Neural cell (in vitro differentiated cells): ENCODE measurements at regions not wholly inside any gene's neighbourhood (a gene's known extent, or its start where the extent isn't known, plus 50 kb on each side); places are given as distances from the start of the nearest gene placed in this dataset.
A peak's percentile ranks its signal among the peaks of the same experiment; 100 is the strongest.

ENCODE experiments used
- H2AFZ ChIP-seq: fragments of 200-600, 300-800 bp; sonication (generic), shearing (Covaris generic); 2 replicates; pipeline ENCODE4 v1.6.0; 2014; ENCODE audit warnings: low read depth, mild to moderate bottlenecking, antibody characterized with exemption, low read length, moderate library complexity
- H3F3A ChIP-seq: fragments of 200-600 bp; shearing (Covaris generic); 2 replicates; pipeline ENCODE4 v1.6.1; 2016; ENCODE audit warnings: mild to moderate bottlenecking, moderate library complexity, mixed read lengths, antibody characterized with exemption, low read length; ENCODE audit not compliant: insufficient read depth, poor library complexity, severe bottlenecking
- H3K27ac ChIP-seq: fragments of 200-600, 300-800 bp; sonication (generic), shearing (Covaris generic); 2 replicates; pipeline ENCODE4 v1.5.1; 2014; ENCODE audit warnings: mild to moderate bottlenecking, low read length, moderate library complexity
- H3K27me3 ChIP-seq: fragments of 300-800, 200-600 bp; sonication (generic), shearing (Covaris generic); 2 replicates; pipeline ENCODE4 v1.6.0; 2014; ENCODE audit warnings: mild to moderate bottlenecking, low read depth, low read length, moderate library complexity; ENCODE audit not compliant: insufficient read depth
- H3K36me3 ChIP-seq: fragments of 300-800, 200-600 bp; sonication (generic), shearing (Covaris generic); 2 replicates; pipeline ENCODE4 v1.5.1; 2014; ENCODE audit warnings: mild to moderate bottlenecking, antibody characterized with exemption, low read length, moderate library complexity; ENCODE audit not compliant: insufficient read depth
- H3K4me2 ChIP-seq: fragments of 300-800, 200-600 bp; sonication (generic), shearing (Covaris generic); 2 replicates; pipeline ENCODE4 v1.6.0; 2014; ENCODE audit warnings: mild to moderate bottlenecking, low read length
- H3K4me3 ChIP-seq: fragments of 300-800, 200-600 bp; sonication (generic), shearing (Covaris generic); 2 replicates; pipeline ENCODE4 v1.5.1; 2014; ENCODE audit warnings: mild to moderate bottlenecking, low read length, moderate library complexity
- H3K79me2 ChIP-seq: fragments of 200-600 bp; shearing (Covaris generic); replicated peaks from 2 replicates; pipeline ENCODE4 v1.6.0; 2014; ENCODE audit warnings: mild to moderate bottlenecking, low read length, moderate library complexity; ENCODE audit not compliant: insufficient read depth
- H3K9ac ChIP-seq: fragments of 300-800, 200-600 bp; sonication (generic), shearing (Covaris generic); 2 replicates; pipeline ENCODE4 v1.6.1; 2016; ENCODE audit warnings: mild to moderate bottlenecking, low read length, mixed read lengths
- H3K9me2 ChIP-seq: fragments of 200-600 bp; shearing (Covaris generic); 2 replicates; pipeline ENCODE4 v1.6.1; 2016; ENCODE audit warnings: mild to moderate bottlenecking, low read length, mixed read lengths; ENCODE audit not compliant: insufficient read depth
- H3K9me3 ChIP-seq: fragments of 200-600, 300-800 bp; sonication (generic), shearing (Covaris generic); 2 replicates; pipeline ENCODE4 v1.6.1; 2016; ENCODE audit warnings: mild to moderate bottlenecking, mixed run types, low read length, moderate library complexity, mixed read lengths
- H4K20me1 ChIP-seq: fragments of 200-600 bp; shearing (Covaris generic); 2 replicates; pipeline ENCODE4 v1.6.1; 2016; ENCODE audit warnings: mild to moderate bottlenecking, mixed run types; ENCODE audit not compliant: insufficient read depth
- EP300 ChIP-seq: fragments of 450-650 bp; conservative IDR thresholded peaks from 2 replicates; pipeline ENCODE4 v1.6.1; 2014; ENCODE audit warnings: antibody characterized with exemption, mild to moderate bottlenecking, moderate library complexity; ENCODE audit not compliant: poor library complexity, severe bottlenecking
- EZH2 ChIP-seq: fragments of 200-600, 300-800 bp; shearing (Covaris generic), sonication (generic); IDR thresholded peaks from 2 replicates; pipeline ENCODE4 v1.6.1; 2014; ENCODE audit warnings: antibody characterized with exemption, low read length, borderline replicate concordance, mild to moderate bottlenecking; ENCODE audit not compliant: insufficient read depth, poor library complexity, severe bottlenecking
- MXI1 ChIP-seq: fragments of 450-650 bp; conservative IDR thresholded peaks from 2 replicates; pipeline ENCODE4 v1.6.1; 2014; ENCODE audit warnings: antibody characterized with exemption, mild to moderate bottlenecking; ENCODE audit not compliant: poor library complexity, severe bottlenecking
- POLR2AphosphoS5 ChIP-seq: IDR thresholded peaks from 2 replicates; pipeline ENCODE4 v1.6.1; 2012
- RAD21 ChIP-seq: fragments of 450-650 bp; conservative IDR thresholded peaks from 2 replicates; pipeline ENCODE4 v1.6.1; 2014; ENCODE audit warnings: antibody characterized with exemption, mild to moderate bottlenecking, moderate library complexity
- SMC3 ChIP-seq: fragments of 450-650 bp; conservative IDR thresholded peaks from 2 replicates; pipeline ENCODE4 v1.6.1; 2014; ENCODE audit warnings: antibody characterized with exemption, mild to moderate bottlenecking, moderate library complexity; ENCODE audit not compliant: poor library complexity
- TAF1 ChIP-seq: IDR thresholded peaks from 2 replicates; pipeline ENCODE4 v1.6.1; 2012; ENCODE audit warnings: low read depth
- TF ChIP-seq, protein P1 (sequence below): fragments of 450-650 bp; IDR thresholded peaks from 2 replicates; pipeline ENCODE4 v1.5.1; 2014; ENCODE audit warnings: antibody characterized with exemption, mild to moderate bottlenecking, moderate library complexity; ENCODE audit not compliant: poor library complexity, severe bottlenecking
- TF ChIP-seq, protein P2 (sequence below): IDR thresholded peaks from 2 replicates; pipeline ENCODE4 v1.6.1; 2012; ENCODE audit warnings: borderline replicate concordance

DNA sequence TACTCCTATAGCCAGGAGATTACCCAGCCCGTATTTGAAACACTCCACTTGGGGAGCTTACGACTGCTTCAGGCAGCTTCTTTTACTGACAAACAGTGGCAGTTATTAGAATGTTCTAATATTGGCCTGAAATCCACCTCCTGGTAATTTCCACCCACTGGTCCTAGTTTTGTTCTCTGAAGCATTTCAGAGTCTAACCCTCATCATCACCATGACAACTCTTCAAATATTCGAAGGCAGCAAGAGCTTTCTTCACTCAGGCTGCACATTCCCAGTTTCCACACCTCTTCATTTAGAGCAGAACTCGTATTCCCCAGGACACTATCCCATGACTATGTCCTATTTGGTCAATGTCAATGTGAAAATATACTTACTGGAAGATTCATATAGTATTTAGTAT lies 325.6 kb downstream of the UBE3D start:
- peak overlapping the region; percentile 33 for H3K4me2 ChIP-seq
- H3K9me2 ChIP-seq = no peaks in the 10 kb centered on the region
- no peak overlapping the region for H3K9ac ChIP-seq
- no peaks in the 10 kb centered on the region for H4K20me1 ChIP-seq
- H3K27ac ChIP-seq = no peak overlapping the region
- no peaks in the 10 kb centered on the region for H3K36me3 ChIP-seq
- no peaks in the 10 kb centered on the region for H3K27me3 ChIP-seq
- no peak overlapping the region for H3K4me3 ChIP-seq
- no peak for TF ChIP-seq MXI1
- no peaks in the 10 kb centered on the region for H3K79me2 ChIP-seq
- H3F3A ChIP-seq = peaks cover 4% of the 10 kb centered on the region
- no peaks in the 10 kb centered on the region for H3K9me3 ChIP-seq
- H2AFZ ChIP-seq = no peak overlapping the region

DNA sequence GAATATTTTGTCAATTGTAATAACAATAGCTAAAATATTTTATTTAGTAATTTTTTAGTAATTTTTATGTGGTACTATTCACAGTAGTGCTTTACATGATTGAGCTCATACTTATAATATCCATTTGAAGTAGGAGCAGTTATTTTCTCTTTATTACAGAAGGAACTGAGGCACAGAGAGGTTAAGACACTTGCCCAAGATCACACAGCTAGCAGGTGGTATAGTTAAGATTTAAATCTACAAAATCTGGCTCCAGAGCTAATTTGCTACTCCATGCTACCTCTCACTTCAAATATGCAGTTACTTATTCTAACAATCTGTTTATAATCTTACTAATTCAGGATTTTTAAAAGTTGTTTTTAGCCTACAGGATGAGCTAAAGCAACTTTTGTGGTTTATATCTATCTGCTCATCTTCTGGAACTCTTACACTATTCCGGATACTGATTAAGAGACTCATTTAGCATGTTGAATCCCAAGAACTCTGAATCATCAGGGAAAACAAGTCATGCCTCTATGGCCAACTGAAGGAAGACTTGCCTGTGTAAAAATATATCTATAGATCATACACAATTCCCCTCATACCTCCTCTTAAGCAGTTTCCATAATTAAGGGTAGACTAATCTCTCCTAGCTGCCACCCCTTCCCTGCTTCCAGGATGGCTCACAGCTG lies 324.2 kb downstream of the UBE3D start:
- Histone ChIP-seq H3F3A (peaks cover 4% of the 10 kb centered on the region), H3K9ac (no peak overlapping the region), H4K20me1 (no peaks in the 10 kb centered on the region), H3K4me2 (no peak overlapping the region), H3K4me3 (no peak overlapping the region), H3K79me2 (no peaks in the 10 kb centered on the region), H3K9me3 (no peaks in the 10 kb centered on the region), H3K27ac (no peak overlapping the region), H2AFZ (no peak overlapping the region), H3K9me2 (no peaks in the 10 kb centered on the region), H3K36me3 (no peaks in the 10 kb centered on the region), H3K27me3 (no peaks in the 10 kb centered on the region)
- no peak for TF ChIP-seq RAD21
- no peak for TF ChIP-seq EP300
- TF ChIP-seq POLR2AphosphoS5 = no peak
- TF ChIP-seq MXI1 = no peak
- no peak for TF ChIP-seq EZH2
- TF ChIP-seq TAF1 = no peak
- TF ChIP-seq, protein P1, sequence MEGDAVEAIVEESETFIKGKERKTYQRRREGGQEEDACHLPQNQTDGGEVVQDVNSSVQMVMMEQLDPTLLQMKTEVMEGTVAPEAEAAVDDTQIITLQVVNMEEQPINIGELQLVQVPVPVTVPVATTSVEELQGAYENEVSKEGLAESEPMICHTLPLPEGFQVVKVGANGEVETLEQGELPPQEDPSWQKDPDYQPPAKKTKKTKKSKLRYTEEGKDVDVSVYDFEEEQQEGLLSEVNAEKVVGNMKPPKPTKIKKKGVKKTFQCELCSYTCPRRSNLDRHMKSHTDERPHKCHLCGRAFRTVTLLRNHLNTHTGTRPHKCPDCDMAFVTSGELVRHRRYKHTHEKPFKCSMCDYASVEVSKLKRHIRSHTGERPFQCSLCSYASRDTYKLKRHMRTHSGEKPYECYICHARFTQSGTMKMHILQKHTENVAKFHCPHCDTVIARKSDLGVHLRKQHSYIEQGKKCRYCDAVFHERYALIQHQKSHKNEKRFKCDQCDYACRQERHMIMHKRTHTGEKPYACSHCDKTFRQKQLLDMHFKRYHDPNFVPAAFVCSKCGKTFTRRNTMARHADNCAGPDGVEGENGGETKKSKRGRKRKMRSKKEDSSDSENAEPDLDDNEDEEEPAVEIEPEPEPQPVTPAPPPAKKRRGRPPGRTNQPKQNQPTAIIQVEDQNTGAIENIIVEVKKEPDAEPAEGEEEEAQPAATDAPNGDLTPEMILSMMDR = no peak

DNA sequence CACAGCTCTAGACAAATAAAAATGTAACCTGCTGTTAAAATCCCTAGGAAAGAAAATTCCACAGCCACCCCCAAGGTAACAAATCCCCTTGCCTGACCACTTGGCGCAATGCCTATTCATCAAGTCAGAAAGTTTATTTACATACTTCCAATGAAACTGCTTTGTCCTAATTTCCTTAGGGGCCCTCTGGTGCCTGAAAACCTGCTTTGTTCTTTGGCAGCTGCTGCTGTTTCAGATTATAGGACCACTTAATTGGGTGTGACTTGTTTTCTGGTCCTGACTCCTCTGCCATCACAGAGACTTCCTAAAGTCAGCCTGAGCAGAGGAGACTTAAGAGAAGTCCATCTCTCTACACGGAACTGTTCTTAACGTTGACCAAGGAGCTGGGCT lies 323.6 kb downstream of the UBE3D start:
- Histone ChIP-seq H3K27ac (no peak overlapping the region), H3K4me2 (no peak overlapping the region), H2AFZ (no peak overlapping the region)

More for the DNA sequence above, 323.6 kb downstream of the UBE3D start:
- TF ChIP-seq MXI1 (no peak), EP300 (no peak), EZH2 (no peak), POLR2AphosphoS5 (no peak), SMC3 (no peak), TAF1 (no peak)
- TF ChIP-seq, protein P1 = no peak
- TF ChIP-seq, protein P2, sequence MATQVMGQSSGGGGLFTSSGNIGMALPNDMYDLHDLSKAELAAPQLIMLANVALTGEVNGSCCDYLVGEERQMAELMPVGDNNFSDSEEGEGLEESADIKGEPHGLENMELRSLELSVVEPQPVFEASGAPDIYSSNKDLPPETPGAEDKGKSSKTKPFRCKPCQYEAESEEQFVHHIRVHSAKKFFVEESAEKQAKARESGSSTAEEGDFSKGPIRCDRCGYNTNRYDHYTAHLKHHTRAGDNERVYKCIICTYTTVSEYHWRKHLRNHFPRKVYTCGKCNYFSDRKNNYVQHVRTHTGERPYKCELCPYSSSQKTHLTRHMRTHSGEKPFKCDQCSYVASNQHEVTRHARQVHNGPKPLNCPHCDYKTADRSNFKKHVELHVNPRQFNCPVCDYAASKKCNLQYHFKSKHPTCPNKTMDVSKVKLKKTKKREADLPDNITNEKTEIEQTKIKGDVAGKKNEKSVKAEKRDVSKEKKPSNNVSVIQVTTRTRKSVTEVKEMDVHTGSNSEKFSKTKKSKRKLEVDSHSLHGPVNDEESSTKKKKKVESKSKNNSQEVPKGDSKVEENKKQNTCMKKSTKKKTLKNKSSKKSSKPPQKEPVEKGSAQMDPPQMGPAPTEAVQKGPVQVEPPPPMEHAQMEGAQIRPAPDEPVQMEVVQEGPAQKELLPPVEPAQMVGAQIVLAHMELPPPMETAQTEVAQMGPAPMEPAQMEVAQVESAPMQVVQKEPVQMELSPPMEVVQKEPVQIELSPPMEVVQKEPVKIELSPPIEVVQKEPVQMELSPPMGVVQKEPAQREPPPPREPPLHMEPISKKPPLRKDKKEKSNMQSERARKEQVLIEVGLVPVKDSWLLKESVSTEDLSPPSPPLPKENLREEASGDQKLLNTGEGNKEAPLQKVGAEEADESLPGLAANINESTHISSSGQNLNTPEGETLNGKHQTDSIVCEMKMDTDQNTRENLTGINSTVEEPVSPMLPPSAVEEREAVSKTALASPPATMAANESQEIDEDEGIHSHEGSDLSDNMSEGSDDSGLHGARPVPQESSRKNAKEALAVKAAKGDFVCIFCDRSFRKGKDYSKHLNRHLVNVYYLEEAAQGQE = no peak
- Histone ChIP-seq H3K27me3 (no peaks in the 10 kb centered on the region), H3K9ac (no peak overlapping the region), H3K9me3 (no peaks in the 10 kb centered on the region), H3K79me2 (no peaks in the 10 kb centered on the region), H4K20me1 (no peaks in the 10 kb centered on the region), H3K9me2 (no peaks in the 10 kb centered on the region), H3K4me3 (no peak overlapping the region), H3K36me3 (no peaks in the 10 kb centered on the region), H3F3A (peaks cover 4% of the 10 kb centered on the region)
